Activated T-cell treated with anti-CD3 and anti-CD28 coated beads, Interleukin-2, amount 50 U/mL, for 4 hours (primary cell): ENCODE measurements at regions not wholly inside any gene's neighbourhood (a gene's known extent, or its start where the extent isn't known, plus 50 kb on each side); places are given as distances from the start of the nearest gene placed in this dataset.
"Not testable (repeated sequence)": the region's sequence is repeated elsewhere in the genome, so short reads cannot be mapped to it uniquely, and the experiment has no call there.

Experiments
- ATAC-seq, 2 donors: fragments of 200-7000 bp; cut with Tn5 transposase; one replicate each; pipeline ENCODE4 v1.10.0; 2021
- DNase-seq: peaks from one replicate; pipeline ENCODE4 v3.0.0-alpha.2; 2020
- H3K27me3 Mint-ChIP-seq: one replicate; pipeline ENCODE4 v1.8.0; 2021; ENCODE audit warnings: low read depth, mixed read lengths
- H3K36me3 Mint-ChIP-seq: one replicate; pipeline ENCODE4 v1.8.0; 2022; ENCODE audit warnings: mixed read lengths; ENCODE audit not compliant: insufficient read depth
- H3K4me1 Mint-ChIP-seq: one replicate; pipeline ENCODE4 v1.8.0; 2021; ENCODE audit warnings: low read depth, mixed read lengths
- H3K4me3 Mint-ChIP-seq: one replicate; pipeline ENCODE4 v1.8.0; 2021; ENCODE audit warnings: mild to moderate bottlenecking, moderate library complexity, mixed read lengths
- H3K9me3 Mint-ChIP-seq: one replicate; pipeline ENCODE4 v1.8.0; 2021; ENCODE audit warnings: mixed read lengths

DNA sequence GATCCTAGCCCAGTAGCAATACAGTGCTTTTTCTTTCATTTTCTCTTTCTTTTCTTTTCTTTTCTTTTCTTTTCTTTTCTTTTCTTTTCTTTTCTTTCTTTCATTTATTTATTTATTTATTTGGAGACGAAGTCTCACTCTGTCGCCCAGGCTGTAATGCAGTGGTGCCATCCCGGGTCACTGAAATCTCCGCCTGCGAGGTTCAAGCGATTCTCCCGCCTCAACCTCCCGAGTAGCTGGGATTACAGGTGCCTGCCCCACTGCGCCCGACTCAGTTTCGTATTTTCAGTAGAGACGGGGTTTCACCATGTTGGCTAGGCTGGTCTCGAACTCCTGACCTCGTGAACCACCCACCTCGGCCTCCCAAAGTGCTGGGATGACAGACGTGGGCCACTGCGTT lies 1948.0 kb upstream of the DEFB115 start:
- H3K36me3 Mint-ChIP-seq, H3K4me3 Mint-ChIP-seq, ATAC-seq, DNase-seq, H3K27me3 Mint-ChIP-seq: not testable (repeated sequence)
- H3K4me1 Mint-ChIP-seq, result peaks cover 22% of the 10 kb centered on the region
- peaks cover 28% of the 10 kb centered on the region for H3K9me3 Mint-ChIP-seq

DNA sequence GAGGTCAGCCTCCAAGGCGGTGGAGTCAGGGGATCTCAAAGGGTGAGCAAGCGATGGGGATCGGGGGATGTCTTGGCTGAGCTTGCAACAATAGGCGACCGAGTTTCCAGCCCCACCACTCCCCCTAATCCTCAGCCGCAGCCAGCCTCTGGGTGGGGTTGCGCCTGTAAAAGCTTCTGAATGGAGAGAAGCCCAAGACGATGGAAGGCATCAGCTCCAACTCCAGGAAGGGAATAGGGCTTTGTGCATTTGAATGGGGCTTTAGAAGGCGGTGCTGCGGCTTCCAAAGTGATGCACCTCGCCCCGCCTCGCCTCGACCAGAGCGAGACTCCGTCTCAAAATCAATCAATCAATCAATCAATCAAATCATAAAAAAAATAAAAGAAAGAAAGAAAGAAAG lies 1946.4 kb upstream of the DEFB115 start:
- not testable (repeated sequence) for H3K4me1 Mint-ChIP-seq, H3K36me3 Mint-ChIP-seq, ATAC-seq, H3K4me3 Mint-ChIP-seq, DNase-seq, H3K27me3 Mint-ChIP-seq
- H3K9me3 Mint-ChIP-seq, result peaks cover 15% of the 10 kb centered on the region

DNA sequence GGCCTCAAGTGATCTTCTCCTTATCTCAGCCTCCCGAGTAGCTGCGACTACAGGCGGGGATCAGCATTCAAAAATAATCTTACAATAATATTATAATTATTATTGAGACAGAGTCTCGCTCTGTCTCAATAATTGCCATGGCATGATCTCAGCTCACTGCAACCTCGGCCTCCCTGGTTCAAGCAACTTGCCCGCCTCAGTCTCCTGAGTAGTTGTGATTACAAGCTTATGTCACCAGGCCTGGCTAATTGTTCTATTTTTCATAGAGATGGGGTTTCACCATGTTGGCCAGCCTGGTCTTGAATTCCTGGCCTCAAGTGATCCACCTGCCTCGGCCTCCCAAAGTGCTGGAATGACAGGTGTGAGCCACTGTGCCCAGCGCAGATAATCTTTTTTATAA lies 1944.8 kb upstream of the DEFB115 start:
- not testable (repeated sequence) for DNase-seq, H3K4me1 Mint-ChIP-seq, H3K27me3 Mint-ChIP-seq, H3K36me3 Mint-ChIP-seq, ATAC-seq, H3K4me3 Mint-ChIP-seq
- peaks cover 14% of the 10 kb centered on the region for H3K9me3 Mint-ChIP-seq

DNA sequence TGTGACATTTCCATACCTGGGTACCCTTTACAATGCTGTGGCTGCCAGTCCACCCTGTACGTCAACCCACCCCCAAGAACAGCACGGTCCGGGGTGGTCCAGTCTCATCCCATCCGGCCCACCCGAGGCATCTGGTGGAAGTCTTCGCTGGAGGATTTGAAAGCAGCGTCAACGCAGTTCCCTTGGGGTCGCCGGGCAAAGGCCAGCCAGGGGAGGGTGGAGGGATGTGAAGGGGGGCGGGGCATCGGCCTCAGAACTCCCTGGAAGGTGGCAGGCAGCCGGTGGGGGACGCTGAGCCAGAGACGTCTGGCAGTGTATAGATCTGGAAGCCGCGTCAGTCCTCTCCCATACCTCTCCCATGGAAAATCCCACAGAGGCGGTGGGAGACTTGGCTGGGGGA lies 1944.0 kb upstream of the DEFB115 start:
- peaks cover 7% of the 10 kb centered on the region for H3K9me3 Mint-ChIP-seq
- H3K4me3 Mint-ChIP-seq, result no peak overlapping the region
- ATAC-seq (no peak), DNase-seq (no peak)
- no peaks in the 10 kb centered on the region for H3K27me3 Mint-ChIP-seq
- no peaks in the 10 kb centered on the region for H3K36me3 Mint-ChIP-seq
- H3K4me1 Mint-ChIP-seq, result no peaks in the 10 kb centered on the region

DNA sequence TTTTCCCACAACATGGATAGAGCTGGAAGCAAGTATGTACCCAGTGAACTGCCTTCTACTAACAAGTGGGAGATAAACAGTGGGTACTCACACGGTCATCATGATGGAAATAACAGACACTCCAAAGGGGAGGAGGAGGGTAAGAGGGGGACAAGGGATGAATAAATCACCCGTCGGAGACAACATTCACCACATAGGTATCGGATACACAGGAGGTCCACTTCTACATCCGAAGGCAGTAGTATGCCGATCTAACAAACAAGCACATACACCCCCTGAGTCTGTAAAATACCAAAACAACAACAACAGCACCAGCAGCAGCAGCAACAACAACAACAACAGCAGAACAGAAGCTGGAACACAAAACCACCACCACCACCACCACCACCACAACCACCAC lies 1943.2 kb upstream of the DEFB115 start:
- Mint-ChIP-seq H3K9me3 (peaks cover under 1% of the 10 kb centered on the region), H3K4me3 (no peak overlapping the region), H3K27me3 (no peaks in the 10 kb centered on the region), H3K4me1 (no peaks in the 10 kb centered on the region), H3K36me3 (no peaks in the 10 kb centered on the region)
- DNase-seq (no peak), ATAC-seq (no peak)

DNA sequence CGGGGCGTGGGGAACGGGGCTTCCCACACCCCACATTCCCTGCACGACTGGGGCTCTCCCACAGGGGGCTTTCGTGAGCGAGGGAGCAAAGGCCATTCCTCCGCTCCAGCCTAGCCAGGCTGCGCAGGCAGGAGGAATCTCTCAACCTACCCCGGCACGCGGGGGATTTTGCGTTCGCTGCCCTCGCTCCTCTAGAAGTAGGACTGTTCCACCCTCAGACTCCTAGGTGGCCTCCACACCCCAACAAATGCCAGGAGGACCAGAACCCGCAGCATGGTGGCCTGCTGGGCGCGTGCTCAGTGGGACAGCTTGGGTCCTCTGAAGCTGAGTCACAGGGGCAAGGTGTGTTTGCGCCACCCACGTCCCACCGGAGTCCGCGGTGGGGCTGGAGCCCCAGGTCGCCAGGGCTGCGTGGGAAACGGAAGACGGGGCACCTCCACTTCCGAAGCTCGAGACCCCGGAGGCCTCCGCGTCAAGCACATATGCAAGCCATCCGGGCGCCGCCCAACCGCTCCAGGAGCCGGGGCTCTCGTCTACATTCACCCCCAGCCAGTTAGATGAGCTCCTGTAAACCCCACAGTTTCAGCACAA lies 1938.5 kb upstream of the DEFB115 start:
- H3K36me3 Mint-ChIP-seq, result no peaks in the 10 kb centered on the region
- H3K4me1 Mint-ChIP-seq, result no peaks in the 10 kb centered on the region
- DNase-seq (no peak), ATAC-seq (no peak)
- H3K9me3 Mint-ChIP-seq, result peaks cover 4% of the 10 kb centered on the region
- H3K4me3 Mint-ChIP-seq, result no peak overlapping the region
- no peaks in the 10 kb centered on the region for H3K27me3 Mint-ChIP-seq

DNA sequence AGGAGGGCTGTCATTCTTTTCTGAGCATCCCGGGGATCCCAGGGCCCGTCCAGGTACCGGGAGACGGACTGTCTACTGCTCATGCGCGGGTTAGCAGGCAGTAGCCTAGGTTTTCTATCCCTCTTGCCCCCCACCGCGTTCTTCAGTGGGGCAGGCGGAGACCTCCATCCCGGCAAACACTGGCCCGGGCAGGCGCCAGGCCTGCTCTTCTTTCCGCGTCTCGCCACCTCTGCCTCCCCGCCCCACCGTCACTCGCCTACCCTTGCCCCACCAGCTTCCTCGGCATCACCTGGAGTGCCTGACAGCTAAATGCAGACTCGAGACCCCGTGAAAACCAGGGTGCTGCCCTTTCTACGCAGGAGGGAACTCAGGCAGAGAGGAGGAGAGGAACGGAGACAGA lies 1937.7 kb upstream of the DEFB115 start:
- ATAC-seq (no peak), DNase-seq (no peak)
- H3K27me3 Mint-ChIP-seq, result no peaks in the 10 kb centered on the region
- H3K36me3 Mint-ChIP-seq, result no peaks in the 10 kb centered on the region
- H3K4me1 Mint-ChIP-seq, result no peaks in the 10 kb centered on the region
- peak overlapping the region; percentile 54 for H3K4me3 Mint-ChIP-seq
- peaks cover 4% of the 10 kb centered on the region for H3K9me3 Mint-ChIP-seq

DNA sequence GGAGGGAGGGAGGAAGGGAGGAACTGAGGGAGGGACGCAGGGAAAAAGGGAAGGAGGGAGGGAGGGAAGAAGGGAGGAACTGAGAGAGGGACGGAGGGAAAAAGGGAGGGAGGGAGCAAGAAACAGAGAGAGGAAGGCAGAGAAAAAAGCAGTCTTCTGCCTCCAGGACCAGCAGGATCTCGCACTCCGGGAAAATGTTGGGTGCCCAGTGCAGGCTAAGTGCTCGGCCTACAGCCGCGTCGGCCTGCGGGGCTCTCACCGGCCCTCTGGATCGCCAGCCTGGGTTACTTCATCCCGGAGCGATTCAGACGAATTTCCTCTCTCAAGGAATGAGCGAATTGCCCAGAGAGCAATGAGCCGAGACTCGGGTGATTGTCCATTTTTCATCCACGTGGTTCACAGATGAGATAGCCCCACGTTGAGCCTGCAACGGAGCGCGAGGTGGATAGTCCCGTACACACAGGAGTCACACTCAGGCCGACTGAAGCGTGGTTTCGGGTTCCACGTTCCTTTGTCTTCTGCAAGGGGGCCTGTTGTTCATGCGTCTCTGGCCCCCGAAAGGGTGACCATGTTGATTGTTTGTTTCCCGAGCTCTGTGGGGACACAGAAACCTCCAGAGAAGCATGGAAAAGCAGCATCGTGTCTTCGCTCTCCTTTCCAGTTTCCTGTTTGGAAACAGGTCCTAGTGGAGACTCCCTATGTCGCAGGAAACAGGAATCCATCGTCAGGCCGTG lies 1937.1 kb upstream of the DEFB115 start:
- H3K27me3 Mint-ChIP-seq, DNase-seq, H3K9me3 Mint-ChIP-seq, H3K36me3 Mint-ChIP-seq, ATAC-seq, H3K4me1 Mint-ChIP-seq: not testable (repeated sequence)
- peak overlapping the region; percentile 54 for H3K4me3 Mint-ChIP-seq

DNA sequence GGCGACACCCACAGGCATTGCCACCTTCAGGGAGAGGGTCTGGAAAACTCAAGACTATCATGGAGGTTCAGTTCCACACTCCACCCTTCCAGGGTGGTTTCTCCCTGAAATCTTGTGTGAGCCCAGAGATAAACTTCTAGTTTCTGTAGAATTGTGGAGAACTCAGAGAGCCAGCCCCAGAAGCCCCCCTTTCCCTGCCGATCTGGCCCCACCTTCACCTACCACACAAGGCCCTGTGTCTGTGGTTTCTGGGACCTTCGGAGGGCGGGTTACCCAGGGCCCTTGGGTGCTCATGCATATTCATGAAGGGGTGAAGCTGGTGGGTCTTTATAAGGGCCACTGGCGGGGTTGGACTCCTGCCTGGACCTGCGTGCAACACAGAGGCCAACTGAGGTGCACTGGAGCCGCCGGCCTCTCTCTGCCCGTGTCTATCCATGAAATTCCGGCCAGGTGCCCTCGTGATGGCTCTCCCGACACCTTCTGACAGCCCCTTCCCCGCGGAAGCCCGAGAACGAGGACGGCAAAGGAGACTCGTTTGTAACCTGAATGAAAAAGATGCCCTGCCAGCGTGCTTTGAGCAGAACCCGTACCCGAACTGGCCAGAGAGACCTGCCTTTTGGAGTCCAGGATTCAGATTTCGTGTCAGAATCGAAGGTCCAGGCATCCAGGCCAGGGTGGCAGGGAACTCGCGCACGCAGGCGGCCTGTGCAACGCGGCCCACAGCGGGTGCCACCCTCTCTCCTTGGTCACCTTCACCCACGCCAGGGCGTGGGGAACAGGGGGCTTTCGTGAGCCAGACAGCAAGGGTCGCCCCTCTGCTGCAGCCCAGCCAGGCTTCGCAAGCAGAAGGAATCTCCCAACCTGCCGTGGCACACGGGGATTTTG lies 1933.6 kb upstream of the DEFB115 start:
- H3K4me1 Mint-ChIP-seq, H3K4me3 Mint-ChIP-seq, H3K9me3 Mint-ChIP-seq, DNase-seq, ATAC-seq, H3K36me3 Mint-ChIP-seq, H3K27me3 Mint-ChIP-seq: not testable (repeated sequence)

DNA sequence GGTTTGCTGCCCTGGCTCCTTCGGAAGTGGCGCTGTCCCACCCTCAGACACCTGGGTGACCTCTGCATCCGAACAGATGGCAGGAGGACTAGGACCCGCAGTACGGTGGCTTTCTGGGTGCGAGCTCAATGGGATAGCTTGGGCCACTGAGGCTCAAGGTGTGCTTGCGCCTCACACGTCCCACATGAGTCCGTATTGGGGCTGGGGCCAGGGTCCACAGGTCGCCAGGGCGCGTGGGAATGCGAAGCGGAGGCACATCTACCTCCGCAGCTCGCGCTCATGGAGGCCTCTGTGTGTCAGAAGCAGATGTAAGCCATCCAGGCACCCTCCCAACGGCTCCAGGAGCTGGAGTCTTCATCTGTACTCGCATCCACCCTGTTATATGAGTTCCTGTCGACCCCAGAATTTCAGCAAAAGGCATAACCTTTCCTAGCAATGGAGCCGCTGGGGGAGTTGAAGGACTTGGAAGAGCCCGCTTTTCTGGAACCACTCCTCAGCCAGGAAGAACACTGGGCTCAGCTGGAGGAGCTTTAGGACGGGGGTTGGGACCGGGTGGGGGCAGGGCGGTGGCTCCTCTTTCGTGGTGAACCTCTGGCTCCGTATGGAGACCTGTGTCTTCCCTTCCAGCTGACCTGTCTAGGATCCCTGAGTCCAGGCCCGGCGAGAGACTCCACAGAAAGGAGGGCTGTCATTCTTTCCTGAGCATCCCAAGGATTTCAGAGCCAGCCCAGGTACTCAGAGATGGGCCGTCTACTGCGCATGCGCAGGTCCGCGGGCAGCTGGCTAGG lies 1932.8 kb upstream of the DEFB115 start:
- H3K4me1 Mint-ChIP-seq, DNase-seq, H3K9me3 Mint-ChIP-seq, H3K36me3 Mint-ChIP-seq, H3K27me3 Mint-ChIP-seq, ATAC-seq: not testable (repeated sequence)
- H3K4me3 Mint-ChIP-seq, result peak overlapping the region; percentile 11

DNA sequence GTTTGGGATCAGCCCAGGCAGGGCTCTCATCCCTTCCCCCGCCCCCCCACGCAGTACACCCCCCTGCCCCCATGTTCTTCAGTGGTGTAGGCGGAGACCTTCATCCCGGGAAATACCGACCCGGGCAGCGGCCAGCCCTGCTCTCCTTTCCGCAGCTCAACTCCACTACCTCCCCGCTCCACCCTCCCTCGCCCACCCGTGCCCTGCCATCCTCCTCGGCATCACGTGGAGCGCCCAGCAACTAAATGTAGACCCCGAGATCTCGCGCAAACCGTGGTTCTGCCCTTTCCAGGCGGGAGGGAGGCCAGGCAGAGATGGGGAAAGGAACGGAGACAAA lies 1932.2 kb upstream of the DEFB115 start:
- Mint-ChIP-seq H3K9me3 (peaks cover 10% of the 10 kb centered on the region), H3K4me3 (peak overlapping the region; percentile 14), H3K36me3 (no peaks in the 10 kb centered on the region), H3K27me3 (no peaks in the 10 kb centered on the region), H3K4me1 (peaks cover 3% of the 10 kb centered on the region)
- ATAC-seq, result peak in 1 of 2 donors; percentile 27
- DNase-seq, result no peak

DNA sequence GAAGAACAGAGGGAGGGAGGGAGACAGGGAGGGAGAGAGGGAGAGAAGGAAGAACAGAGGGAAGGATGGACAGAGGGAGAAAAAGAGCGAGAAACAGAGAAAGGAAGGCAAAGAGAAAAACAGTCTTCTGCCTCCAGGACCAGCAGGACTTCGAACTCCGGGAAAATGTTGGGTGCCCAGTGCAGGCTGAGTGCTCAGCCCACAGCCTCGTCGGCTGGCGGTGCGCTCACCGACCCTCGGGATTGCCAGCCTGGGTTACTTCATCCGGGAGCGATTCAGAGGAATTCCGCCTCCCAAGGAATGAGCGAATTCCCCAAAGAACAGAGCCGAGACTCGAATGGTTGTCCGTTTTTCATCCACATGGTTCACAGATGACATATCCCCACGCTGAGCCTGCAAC lies 1931.7 kb upstream of the DEFB115 start:
- not testable (repeated sequence) for H3K36me3 Mint-ChIP-seq, ATAC-seq, H3K27me3 Mint-ChIP-seq, H3K4me1 Mint-ChIP-seq, H3K4me3 Mint-ChIP-seq, DNase-seq
- H3K9me3 Mint-ChIP-seq, result peaks cover 14% of the 10 kb centered on the region

DNA sequence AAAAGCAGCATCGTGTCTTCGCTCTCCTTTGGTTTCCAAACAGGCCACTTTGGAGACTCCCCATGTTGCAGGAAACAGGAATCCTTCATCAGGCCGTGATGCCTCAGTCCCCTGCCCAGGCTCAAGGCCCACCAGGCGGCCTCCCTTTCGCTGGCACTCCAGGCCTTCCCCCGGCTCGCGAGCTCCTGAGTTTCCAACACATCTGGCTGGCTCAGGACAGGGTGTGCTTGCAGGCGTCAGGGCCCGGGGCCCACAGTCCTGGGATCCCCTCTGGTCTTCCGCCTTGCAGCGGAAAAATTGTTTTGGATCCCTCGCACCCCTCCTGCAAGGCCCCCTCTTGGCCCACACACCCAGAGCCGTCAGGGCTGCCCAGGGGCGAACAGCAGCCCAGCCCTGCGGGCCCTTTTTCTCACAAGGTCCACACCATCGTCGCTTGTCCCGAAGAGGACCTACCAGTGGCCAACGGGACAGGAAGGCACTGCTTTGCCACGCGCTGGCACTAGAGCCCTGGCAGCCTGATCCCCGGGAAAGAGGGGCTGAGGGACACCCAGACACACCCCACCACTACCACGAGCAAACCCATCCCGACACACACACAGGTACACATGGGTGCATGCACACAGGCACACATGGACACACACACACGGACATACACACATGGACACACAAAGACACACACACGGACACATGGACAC lies 1930.9 kb upstream of the DEFB115 start:
- Mint-ChIP-seq H3K36me3 (no peaks in the 10 kb centered on the region), H3K27me3 (no peaks in the 10 kb centered on the region), H3K4me1 (peaks cover 3% of the 10 kb centered on the region), H3K9me3 (peaks cover 11% of the 10 kb centered on the region), H3K4me3 (no peak overlapping the region)
- ATAC-seq (peak in 1 of 2 donors; percentile 49), DNase-seq (no peak)
